Islet precursor cell (in vitro differentiated cells): ENCODE measurements at regions not wholly inside any gene's neighbourhood (a gene's known extent, or its start where the extent isn't known, plus 50 kb on each side); places are given as distances from the start of the nearest gene placed in this dataset.

ENCODE experiments used
- DNase-seq: peaks from one replicate; pipeline ENCODE4 v3.0.0-alpha.2; 2018

GRCh38 chr6:47360388-47360787, 50.7 kb upstream of the TNFRSF21 start:
- no peak for DNase-seq

GRCh38 chr6:47362857-47363461, 53.3 kb upstream of the TNFRSF21 start:
- peak; percentile 72 for DNase-seq

- DNase-seq: no peak
Measured at GRCh38 chr6:47363736-47364135, 54.0 kb upstream of the TNFRSF21 start.

DNA sequence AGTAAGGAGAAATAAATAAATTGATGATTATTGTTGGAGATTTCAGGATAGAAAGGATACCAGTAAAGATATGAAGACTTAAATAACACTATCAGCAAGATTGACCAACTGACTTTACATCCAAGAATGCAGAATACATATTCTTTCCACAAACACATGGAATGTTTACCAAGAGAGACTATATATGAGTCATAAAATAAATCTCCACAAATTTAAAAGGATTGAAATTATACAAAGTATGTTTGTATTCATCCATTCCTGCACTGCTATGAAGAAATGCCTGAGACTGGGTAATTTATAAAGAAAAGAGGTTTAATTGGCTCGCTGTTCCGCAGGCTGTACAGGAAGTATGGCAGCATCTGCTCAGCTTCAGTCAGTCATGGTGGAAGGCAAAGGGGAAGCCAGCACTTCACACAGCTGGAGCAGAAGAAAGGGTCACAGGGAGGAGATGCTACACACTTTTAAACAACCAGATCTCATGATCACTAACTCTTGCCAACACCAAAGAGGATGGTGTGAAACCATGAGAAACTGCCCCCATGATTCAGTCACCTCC, 56.7 kb upstream of the TNFRSF21 start:
- no peak for DNase-seq

DNA sequence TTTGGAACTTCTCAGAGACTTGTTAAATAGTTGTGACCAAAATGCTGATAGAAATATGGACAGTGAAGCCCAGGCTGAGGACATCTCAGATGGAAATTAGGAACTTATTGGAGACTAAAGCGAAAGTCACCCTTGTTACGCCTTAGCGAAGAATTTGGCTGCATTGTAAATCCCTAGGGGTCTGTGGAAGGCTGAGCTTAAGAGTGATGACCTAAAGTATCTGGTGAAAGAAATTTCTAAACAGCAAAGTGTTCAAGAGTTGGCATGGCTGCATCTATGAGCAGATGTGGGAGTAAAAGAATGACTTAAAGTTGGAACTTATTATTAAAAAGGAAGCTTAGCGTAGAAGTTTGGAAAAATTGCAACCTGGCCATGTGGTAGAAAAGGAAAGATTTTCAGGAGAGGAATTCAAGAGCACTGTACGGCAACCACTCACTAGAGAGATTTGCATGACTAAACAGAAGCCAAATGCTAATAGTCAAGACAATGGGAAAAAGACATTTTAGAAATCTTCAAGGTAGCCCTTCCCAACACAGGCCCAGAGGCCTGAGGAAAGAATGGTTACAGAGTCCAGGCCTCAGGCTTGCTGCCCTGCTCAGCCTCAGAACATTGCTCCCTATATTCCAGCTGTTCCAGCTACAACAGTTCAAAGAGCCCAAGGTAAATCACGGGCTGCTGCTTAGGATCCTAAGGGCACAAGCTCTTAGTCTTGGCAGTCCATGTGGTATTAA, 61.6 kb upstream of the TNFRSF21 start:
- DNase-seq: no peak

- DNase-seq: no peak
Measured at GRCh38 chr6:47371870-47372255, 62.2 kb upstream of the TNFRSF21 start.

DNA sequence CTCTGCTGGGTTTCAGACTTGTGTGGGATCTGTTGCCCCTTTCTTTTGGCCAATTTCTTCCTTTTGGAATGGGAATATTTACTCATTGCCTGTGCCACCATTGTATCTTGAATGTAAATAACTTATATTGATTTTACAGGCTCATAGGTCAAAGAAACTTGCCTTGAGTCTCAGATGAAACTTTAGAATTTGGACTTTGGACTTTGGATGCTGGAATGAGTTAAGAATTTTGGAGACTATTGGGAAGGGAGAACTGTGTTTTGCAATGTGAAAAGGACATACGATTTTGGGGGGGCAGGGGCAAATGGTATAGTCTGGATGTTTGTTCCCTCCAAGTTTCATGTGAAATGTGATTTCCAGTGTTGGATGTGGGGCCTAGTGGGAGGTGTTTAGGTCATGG, 62.6 kb upstream of the TNFRSF21 start:
- DNase-seq: no peak

DNA sequence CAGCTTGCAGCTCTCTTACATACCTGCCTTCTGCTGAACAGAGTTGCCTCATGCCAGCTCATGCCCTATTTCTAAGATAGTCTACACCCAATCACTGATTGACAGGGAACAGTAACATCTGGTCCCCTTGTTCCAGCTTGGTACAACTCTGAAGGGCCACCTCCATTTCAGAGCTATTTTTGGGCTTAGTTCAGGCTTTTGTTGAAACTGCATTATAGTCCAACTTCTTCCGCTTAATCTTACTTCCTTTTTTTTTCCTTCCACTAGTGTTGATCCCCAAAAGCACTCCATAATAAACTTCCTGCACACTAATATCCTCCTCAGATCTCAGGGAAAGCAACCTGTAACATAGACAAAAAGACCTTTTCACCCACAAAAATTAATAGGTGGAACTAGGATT, 65.7 kb upstream of the TNFRSF21 start:
- no peak for DNase-seq

- peak; percentile 60 for DNase-seq
Measured at GRCh38 chr6:47376930-47377329, 67.2 kb upstream of the TNFRSF21 start.

- DNase-seq: no peak
Measured at GRCh38 chr6:47377971-47378370, 68.3 kb upstream of the TNFRSF21 start.

GRCh38 chr6:47379328-47379727, 69.6 kb upstream of the TNFRSF21 start:
- no peak for DNase-seq

DNA sequence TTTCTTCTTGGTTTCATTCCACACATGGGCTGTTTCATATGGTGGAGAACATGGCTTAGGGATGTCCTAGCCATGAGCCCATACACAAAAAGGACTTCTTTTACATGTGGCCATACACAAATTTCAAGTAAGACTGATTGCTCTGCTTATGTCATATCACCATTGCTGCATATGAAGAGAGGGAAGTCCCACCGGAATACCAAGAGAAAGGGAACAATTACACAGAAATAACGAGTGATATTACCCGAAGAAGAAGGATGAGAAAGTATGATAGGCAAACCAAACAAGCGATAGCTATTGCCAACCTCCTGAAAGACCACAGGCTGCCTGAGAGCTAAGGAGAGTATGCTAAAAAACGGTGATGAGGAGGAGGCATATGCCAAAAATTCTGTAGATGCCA, 70.5 kb upstream of the TNFRSF21 start:
- no peak for DNase-seq

GRCh38 chr6:47381036-47381435, 71.3 kb upstream of the TNFRSF21 start:
- DNase-seq: no peak

DNA sequence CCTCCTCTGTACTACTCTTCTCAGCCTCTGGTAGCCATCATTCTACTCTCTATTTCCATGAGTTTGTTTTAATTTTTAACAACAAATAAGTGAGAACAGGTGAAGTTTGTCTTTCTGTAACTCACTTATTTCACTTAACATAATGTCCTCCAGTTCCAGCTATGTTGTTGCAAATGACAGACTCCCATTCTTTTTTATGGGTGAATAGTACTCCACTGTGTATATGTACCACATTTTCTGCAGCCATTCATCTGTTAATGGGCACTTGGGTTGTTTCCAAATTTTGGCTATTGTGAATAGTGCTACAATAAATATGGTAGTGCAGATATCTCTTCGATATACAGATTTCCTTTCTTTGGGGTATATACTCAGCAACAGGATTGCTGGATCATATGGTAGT, 73.7 kb upstream of the TNFRSF21 start:
- DNase-seq: no peak

- DNase-seq: no peak
Measured at GRCh38 chr6:47391675-47392074, 82.0 kb upstream of the TNFRSF21 start.

DNA sequence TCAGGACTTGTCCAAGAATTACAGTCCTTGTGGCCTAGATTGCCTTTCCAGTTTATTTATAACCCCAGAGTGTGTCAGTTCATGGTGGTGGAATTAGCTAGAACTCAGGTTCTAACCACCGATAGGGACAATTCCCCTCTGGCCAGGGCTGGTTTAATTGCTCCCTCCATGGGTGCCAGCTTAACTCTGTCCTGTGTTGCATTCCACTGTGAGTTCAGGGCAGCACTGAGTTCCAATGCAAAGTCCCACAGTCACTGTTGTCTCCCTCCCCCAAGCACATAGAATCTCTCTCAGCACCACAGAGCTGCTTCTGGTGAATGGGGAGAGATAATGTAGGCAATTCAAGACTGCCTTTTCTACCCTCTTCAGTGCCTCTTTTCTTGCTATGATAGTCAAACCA, 82.5 kb upstream of the TNFRSF21 start:
- DNase-seq: no peak

GRCh38 chr6:47396401-47397069, 81.1 kb upstream of the CD2AP start:
- DNase-seq: no peak

DNA sequence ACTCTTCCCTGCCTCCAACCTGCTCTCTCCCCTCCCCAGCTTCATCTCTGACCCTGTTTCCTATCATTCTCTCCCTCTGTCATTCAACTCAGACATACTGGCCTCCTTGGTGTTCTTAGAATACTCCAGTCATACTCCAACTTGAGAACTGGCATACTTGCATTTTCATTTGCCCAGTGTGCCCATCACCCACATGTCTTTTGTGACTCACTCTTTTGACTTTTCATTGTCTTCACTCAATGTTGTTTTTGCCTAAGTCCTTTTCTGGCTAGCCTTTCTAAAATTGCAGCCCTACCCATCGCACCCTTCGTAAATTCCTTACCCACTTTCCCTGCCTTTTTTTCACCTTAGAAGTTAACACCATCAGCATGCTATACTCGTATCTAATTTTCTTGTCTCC, 77.0 kb upstream of the CD2AP start:
- DNase-seq: no peak

GRCh38 chr6:47402081-47402480, 75.5 kb upstream of the CD2AP start:
- no peak for DNase-seq

- DNase-seq: no peak
Measured at GRCh38 chr6:47403056-47403455, 74.5 kb upstream of the CD2AP start.

DNA sequence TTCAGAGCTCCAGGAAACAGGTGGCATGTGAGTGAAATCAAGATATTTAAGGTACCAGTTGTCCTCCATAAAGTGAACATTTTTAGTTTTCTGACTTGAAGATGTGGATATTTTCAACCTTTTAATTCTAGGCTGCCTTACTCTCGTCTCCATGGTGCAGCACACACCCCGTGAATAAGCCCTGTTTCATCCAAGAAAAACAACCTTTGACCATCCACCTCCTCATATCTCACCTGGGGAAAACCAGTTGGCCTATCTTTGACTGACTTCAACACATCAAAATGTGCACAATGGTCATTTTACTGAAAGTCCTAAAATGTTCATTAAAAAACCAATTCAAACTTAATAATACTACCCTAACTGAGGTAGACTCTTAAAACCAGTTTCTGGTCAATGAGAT, 73.8 kb upstream of the CD2AP start:
- no peak for DNase-seq

DNA sequence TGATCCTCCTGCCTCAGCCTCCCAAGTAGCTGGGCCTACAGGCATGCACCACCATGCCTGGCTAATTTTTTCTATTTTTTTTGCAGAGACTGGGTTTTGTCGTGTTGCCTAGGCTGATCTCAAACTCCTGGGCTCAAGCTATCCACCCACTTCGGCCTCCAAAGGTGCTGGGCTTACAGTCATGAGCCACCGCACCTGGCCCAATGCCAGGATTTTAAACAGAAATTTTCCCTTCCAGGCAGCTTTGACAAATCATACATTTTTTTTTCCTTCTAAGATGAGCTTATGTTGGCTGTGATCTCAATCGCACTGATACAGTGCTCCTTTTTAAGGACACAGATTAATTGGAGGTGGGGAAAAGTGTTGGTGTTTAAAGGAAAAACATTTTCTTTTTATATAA, 73.2 kb upstream of the CD2AP start:
- DNase-seq: no peak

DNA sequence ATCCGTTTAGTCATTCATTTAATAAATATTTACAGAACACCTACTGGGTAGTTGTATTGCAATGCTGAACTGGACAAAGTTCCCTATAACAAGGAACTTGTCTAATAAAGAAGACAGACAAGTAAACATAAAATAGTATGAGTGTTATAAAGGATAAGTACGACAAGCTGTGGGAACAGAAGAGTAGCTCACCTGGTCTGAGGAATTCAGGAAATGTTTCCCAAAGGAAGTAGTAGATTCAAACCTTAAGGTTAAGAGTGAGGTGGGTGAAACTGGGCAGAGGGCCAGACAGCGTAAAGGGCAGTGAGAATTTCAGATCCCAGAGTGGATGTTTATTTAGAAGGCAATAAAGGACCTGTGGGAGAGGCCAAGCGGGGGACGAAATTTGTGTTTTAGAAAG, 72.3 kb upstream of the CD2AP start:
- no peak for DNase-seq
